ENCODE measurements at regions not wholly inside any gene's neighbourhood (a gene's known extent, or its start where the extent isn't known, plus 50 kb on each side); places are given as distances from the start of the nearest gene placed in this dataset.

GRCh38 chr16:74079232-74079586, 217.4 kb upstream of the PSMD7 start (continued):
- TF ChIP-seq, protein P1, sequence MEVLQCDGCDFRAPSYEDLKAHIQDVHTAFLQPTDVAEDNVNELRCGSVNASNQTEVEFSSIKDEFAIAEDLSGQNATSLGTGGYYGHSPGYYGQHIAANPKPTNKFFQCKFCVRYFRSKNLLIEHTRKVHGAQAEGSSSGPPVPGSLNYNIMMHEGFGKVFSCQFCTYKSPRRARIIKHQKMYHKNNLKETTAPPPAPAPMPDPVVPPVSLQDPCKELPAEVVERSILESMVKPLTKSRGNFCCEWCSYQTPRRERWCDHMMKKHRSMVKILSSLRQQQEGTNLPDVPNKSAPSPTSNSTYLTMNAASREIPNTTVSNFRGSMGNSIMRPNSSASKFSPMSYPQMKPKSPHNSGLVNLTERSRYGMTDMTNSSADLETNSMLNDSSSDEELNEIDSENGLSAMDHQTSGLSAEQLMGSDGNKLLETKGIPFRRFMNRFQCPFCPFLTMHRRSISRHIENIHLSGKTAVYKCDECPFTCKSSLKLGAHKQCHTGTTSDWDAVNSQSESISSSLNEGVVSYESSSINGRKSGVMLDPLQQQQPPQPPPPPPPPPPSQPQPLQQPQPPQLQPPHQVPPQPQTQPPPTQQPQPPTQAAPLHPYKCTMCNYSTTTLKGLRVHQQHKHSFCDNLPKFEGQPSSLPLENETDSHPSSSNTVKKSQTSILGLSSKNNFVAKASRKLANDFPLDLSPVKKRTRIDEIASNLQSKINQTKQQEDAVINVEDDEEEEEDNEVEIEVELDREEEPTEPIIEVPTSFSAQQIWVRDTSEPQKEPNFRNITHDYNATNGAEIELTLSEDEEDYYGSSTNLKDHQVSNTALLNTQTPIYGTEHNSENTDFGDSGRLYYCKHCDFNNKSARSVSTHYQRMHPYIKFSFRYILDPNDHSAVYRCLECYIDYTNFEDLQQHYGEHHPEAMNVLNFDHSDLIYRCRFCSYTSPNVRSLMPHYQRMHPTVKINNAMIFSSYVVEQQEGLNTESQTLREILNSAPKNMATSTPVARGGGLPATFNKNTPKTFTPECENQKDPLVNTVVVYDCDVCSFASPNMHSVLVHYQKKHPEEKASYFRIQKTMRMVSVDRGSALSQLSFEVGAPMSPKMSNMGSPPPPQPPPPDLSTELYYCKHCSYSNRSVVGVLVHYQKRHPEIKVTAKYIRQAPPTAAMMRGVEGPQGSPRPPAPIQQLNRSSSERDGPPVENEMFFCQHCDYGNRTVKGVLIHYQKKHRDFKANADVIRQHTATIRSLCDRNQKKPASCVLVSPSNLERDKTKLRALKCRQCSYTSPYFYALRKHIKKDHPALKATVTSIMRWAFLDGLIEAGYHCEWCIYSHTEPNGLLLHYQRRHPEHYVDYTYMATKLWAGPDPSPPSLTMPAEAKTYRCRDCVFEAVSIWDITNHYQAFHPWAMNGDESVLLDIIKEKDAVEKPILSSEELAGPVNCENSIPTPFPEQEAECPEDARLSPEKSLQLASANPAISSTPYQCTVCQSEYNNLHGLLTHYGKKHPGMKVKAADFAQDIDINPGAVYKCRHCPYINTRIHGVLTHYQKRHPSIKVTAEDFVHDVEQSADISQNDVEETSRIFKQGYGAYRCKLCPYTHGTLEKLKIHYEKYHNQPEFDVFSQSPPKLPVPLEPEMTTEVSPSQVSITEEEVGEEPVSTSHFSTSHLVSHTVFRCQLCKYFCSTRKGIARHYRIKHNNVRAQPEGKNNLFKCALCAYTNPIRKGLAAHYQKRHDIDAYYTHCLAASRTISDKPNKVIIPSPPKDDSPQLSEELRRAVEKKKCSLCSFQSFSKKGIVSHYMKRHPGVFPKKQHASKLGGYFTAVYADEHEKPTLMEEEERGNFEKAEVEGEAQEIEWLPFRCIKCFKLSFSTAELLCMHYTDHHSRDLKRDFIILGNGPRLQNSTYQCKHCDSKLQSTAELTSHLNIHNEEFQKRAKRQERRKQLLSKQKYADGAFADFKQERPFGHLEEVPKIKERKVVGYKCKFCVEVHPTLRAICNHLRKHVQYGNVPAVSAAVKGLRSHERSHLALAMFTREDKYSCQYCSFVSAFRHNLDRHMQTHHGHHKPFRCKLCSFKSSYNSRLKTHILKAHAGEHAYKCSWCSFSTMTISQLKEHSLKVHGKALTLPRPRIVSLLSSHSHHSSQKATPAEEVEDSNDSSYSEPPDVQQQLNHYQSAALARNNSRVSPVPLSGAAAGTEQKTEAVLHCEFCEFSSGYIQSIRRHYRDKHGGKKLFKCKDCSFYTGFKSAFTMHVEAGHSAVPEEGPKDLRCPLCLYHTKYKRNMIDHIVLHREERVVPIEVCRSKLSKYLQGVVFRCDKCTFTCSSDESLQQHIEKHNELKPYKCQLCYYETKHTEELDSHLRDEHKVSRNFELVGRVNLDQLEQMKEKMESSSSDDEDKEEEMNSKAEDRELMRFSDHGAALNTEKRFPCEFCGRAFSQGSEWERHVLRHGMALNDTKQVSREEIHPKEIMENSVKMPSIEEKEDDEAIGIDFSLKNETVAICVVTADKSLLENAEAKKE (CRISPR knock-in tag; IDR thresholded peaks at IDR 0.05), result no peak

DNA sequence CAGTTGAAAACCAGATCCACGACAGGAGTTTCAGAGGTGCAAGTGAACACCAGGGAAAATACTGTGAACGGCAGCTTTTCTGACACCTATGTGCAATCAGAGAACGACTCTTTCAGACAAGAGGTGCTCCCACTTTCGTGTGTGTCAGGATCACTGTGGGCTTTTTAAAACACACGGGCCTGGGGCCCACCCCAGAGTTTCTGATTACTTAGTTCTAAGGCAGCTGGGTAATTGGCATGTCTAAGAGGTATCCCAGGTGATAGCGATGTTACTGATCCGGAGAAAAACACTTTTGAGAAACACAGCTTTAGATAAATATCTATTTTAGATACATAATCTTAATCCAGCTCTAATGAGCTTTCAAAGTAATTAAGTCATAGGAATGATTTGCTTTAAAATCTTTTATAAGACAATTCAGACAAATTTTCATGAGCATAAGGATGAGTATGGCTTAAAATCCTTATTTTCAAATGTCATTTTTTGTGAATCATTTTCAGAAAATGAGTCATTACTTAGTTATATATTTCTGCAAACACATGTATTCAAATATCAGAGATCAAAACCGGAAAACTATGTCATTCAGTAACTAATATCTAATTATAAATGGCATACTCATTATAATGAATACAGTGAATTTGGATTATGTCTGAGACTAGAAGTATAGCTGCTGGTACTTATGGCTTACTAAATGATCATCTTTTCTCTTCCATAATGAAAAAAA, 217.9 kb upstream of the PSMD7 start:
- peaks cover 16% of the 10 kb centered on the region for H3K36me3 Mint-ChIP-seq (ENCODE audit: low read depth)
- H3K27ac Mint-ChIP-seq, result no peak overlapping the region
- ATAC-seq, result no peak
- TF ChIP-seq EZH2phosphoT487 (IDR thresholded peaks at IDR 0.05; ENCODE audit: unreplicated experiment), result no peak
- no peak for TF ChIP-seq ZNF114 (CRISPR knock-in tag; IDR thresholded peaks at IDR 0.05)
- no peak for TF ChIP-seq POLR2AphosphoS5 (IDR thresholded peaks at IDR 0.05; ENCODE audit: low read depth)
- TF ChIP-seq, protein P2, sequence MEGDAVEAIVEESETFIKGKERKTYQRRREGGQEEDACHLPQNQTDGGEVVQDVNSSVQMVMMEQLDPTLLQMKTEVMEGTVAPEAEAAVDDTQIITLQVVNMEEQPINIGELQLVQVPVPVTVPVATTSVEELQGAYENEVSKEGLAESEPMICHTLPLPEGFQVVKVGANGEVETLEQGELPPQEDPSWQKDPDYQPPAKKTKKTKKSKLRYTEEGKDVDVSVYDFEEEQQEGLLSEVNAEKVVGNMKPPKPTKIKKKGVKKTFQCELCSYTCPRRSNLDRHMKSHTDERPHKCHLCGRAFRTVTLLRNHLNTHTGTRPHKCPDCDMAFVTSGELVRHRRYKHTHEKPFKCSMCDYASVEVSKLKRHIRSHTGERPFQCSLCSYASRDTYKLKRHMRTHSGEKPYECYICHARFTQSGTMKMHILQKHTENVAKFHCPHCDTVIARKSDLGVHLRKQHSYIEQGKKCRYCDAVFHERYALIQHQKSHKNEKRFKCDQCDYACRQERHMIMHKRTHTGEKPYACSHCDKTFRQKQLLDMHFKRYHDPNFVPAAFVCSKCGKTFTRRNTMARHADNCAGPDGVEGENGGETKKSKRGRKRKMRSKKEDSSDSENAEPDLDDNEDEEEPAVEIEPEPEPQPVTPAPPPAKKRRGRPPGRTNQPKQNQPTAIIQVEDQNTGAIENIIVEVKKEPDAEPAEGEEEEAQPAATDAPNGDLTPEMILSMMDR (conservative IDR thresholded peaks at IDR 0.05; ENCODE audit: low read depth in 2 of 2), result no peak
- no peak for TF ChIP-seq EZH2 (IDR thresholded peaks at IDR 0.05; ENCODE audit: low read depth, unreplicated experiment)
- no peak for TF ChIP-seq CREB1 (CRISPR knock-in tag; IDR thresholded peaks at IDR 0.05; ENCODE audit: low read depth)
- TF ChIP-seq STAT1 (IDR thresholded peaks at IDR 0.05; ENCODE audit: unreplicated experiment), result no peak
- TF ChIP-seq ZNF331 (CRISPR knock-in tag; IDR thresholded peaks at IDR 0.05; ENCODE audit: low read depth), result no peak
- TF ChIP-seq NANOG (IDR thresholded peaks at IDR 0.05; ENCODE audit: borderline replicate concordance), result no peak
- no peak for TF ChIP-seq JUNB (IDR thresholded peaks at IDR 0.05; ENCODE audit: unreplicated experiment)
- no peak for TF ChIP-seq ETS1 (IDR thresholded peaks at IDR 0.05)
- TF ChIP-seq REST (IDR thresholded peaks at IDR 0.05; ENCODE audit: unreplicated experiment), result no peak

More for the DNA sequence above, 217.9 kb upstream of the PSMD7 start:
- Mint-ChIP-seq H3K4me1 (peaks cover 20% of the 10 kb centered on the region), H3K4me3 (no peak overlapping the region), H3K27me3 (ENCODE audit: insufficient read depth, low read depth, poor library complexity) (no peaks in the 10 kb centered on the region), H3K9me3 (peaks cover 22% of the 10 kb centered on the region)
- no peaks in the 10 kb centered on the region for H3F3A ChIP-seq (replicated peaks; ENCODE audit: low read depth)
- no peaks in the 10 kb centered on the region for H3K79me2 ChIP-seq (replicated peaks; ENCODE audit: insufficient read depth)
- H3K9me2 ChIP-seq (ENCODE audit: insufficient read depth), result no peaks in the 10 kb centered on the region
- no peak overlapping the region for H3K4me3 ChIP-seq
- H3K27me3 ChIP-seq (ENCODE audit: insufficient read depth), result no peaks in the 10 kb centered on the region
- peaks cover 11% of the 10 kb centered on the region for H3K36me3 ChIP-seq (ENCODE audit: insufficient read depth)
- H3K4me1 ChIP-seq (ENCODE audit: insufficient read depth), result 0 out of 2 replicates have a peak, but pooled peaks cover 19% of the 10 kb centered on the region
- 0 out of 2 replicates have a peak overlapping the region, but pooled peaks have one; percentile 17 for H3K4me2 ChIP-seq
- DNase-seq (ENCODE audit: low spot score), result no peak
- H4K20me1 ChIP-seq (replicated peaks; ENCODE audit: insufficient read depth), result no peaks in the 10 kb centered on the region
- H2AFZ ChIP-seq, result no peak overlapping the region; the same call in 1 of the 2 replicates
- no peak overlapping the region for H3K27ac ChIP-seq (ENCODE audit: low read depth)
